Fibroblast of the aortic adventitia (primary cell): ENCODE measurements at regions not wholly inside any gene's neighbourhood (a gene's known extent, or its start where the extent isn't known, plus 50 kb on each side); places are given as distances from the start of the nearest gene placed in this dataset.

Source experiments
- DNase-seq: peaks from one replicate; pipeline ENCODE4 v3.0.0-alpha.2; 2010; ENCODE audit warnings: low read depth
- H3K4me3 ChIP-seq: 2 replicates; pipeline ENCODE4 v1.5.1; 2011; ENCODE audit warnings: low read depth, mild to moderate bottlenecking, control low read depth, low read length, moderate library complexity
- TF ChIP-seq, protein P1 (sequence below): IDR thresholded peaks from 2 replicates; pipeline ENCODE4 v1.5.1; 2011; ENCODE audit warnings: mild to moderate bottlenecking, low read length, control low read depth, inconsistent platforms; ENCODE audit not compliant: insufficient read depth

GRCh38 chr2:118387509-118387908, 299.2 kb downstream of the INSIG2 start:
- DNase-seq, result peak; percentile 89
- H3K4me3 ChIP-seq, result no peak overlapping the region
- TF ChIP-seq, protein P1, sequence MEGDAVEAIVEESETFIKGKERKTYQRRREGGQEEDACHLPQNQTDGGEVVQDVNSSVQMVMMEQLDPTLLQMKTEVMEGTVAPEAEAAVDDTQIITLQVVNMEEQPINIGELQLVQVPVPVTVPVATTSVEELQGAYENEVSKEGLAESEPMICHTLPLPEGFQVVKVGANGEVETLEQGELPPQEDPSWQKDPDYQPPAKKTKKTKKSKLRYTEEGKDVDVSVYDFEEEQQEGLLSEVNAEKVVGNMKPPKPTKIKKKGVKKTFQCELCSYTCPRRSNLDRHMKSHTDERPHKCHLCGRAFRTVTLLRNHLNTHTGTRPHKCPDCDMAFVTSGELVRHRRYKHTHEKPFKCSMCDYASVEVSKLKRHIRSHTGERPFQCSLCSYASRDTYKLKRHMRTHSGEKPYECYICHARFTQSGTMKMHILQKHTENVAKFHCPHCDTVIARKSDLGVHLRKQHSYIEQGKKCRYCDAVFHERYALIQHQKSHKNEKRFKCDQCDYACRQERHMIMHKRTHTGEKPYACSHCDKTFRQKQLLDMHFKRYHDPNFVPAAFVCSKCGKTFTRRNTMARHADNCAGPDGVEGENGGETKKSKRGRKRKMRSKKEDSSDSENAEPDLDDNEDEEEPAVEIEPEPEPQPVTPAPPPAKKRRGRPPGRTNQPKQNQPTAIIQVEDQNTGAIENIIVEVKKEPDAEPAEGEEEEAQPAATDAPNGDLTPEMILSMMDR, result no peak

- TF ChIP-seq, protein P1, result no peak
- peak; percentile 70 for DNase-seq
- H3K4me3 ChIP-seq, result no peak overlapping the region
Observed at GRCh38 chr2:118386641-118387302, 298.5 kb downstream of the INSIG2 start.

- no peak overlapping the region for H3K4me3 ChIP-seq
- TF ChIP-seq, protein P1, result no peak
- no peak for DNase-seq
Observed at GRCh38 chr2:118380915-118381653, 292.8 kb downstream of the INSIG2 start.

- DNase-seq, result no peak
- TF ChIP-seq, protein P1, result no peak
- no peak overlapping the region for H3K4me3 ChIP-seq
Observed at GRCh38 chr2:118375907-118376485, 287.7 kb downstream of the INSIG2 start.

GRCh38 chr2:118374974-118375755, 286.9 kb downstream of the INSIG2 start:
- H3K4me3 ChIP-seq, result no peak overlapping the region
- TF ChIP-seq, protein P1, result no peak
- DNase-seq, result peak; percentile 63

DNA sequence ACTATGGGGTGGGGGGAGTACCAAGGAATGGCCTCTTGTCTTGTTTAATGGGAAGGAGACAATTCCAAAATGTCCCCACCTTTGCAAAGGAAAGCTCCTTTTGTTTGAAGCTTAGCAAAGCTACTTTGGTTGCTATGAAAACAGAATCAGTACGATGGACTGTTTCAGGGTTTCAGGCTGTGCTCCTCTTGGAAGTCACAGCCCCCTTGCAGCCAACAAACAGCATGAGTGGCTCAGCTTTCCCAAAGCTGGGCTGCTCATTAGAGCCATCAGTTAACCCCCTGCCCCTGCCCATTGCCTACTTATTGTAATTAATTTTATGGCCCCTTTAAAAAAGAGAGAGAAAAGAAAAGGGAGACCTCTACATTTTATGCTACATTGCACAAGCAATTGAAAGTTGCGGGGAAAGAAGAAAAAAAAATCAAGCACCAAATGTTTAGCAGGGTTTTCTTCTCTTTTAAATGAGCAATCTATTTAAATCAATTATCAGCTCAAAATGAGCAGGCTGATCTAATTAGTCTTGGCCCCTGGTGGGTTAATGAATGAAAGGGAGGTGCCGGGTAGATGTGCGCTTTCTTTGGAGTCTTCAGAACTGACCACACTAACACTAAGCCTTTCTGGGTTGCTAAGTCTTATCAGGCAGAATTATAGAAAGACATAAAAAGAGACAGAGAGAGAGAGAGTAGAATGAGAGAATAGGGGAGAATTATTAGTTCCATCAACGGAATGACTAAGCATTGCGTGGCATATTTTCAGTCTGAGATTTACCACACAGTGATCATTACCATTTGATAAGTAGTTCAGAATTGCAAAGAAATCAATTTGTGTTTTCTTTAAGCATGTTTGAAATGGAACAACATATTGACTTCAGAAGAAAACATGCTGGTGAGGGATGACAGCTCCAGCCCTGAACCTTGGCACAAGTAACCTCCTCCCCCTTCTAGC, 284.9 kb downstream of the INSIG2 start:
- H3K4me3 ChIP-seq, result no peak overlapping the region
- DNase-seq, result no peak
- TF ChIP-seq, protein P1, result no peak
